ENCODE measurements at regions not wholly inside any gene's neighbourhood (a gene's known extent, or its start where the extent isn't known, plus 50 kb on each side); places are given as distances from the start of the nearest gene placed in this dataset.

DNA sequence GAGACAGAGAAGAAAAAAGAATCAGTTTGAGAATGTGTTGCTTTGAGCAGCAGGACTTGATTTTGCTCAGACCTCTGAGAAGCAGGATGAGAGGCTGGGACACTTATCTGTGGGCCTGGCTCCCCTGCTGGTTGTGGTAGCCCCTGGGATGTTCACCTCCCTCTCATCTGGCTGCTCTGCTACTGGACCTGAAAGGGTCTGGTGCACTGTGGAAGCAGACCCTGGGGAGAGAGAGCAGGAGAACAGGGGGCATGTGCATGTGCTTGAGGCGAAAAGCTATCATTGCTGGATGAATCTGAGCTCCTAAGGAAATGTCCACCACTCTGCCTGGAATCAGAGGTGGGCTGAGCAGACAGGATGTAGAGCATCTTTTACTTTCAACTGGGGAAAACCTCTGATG lies 161.1 kb downstream of the SCP2D1 start (continued):
- TF ChIP-seq, protein P1, sequence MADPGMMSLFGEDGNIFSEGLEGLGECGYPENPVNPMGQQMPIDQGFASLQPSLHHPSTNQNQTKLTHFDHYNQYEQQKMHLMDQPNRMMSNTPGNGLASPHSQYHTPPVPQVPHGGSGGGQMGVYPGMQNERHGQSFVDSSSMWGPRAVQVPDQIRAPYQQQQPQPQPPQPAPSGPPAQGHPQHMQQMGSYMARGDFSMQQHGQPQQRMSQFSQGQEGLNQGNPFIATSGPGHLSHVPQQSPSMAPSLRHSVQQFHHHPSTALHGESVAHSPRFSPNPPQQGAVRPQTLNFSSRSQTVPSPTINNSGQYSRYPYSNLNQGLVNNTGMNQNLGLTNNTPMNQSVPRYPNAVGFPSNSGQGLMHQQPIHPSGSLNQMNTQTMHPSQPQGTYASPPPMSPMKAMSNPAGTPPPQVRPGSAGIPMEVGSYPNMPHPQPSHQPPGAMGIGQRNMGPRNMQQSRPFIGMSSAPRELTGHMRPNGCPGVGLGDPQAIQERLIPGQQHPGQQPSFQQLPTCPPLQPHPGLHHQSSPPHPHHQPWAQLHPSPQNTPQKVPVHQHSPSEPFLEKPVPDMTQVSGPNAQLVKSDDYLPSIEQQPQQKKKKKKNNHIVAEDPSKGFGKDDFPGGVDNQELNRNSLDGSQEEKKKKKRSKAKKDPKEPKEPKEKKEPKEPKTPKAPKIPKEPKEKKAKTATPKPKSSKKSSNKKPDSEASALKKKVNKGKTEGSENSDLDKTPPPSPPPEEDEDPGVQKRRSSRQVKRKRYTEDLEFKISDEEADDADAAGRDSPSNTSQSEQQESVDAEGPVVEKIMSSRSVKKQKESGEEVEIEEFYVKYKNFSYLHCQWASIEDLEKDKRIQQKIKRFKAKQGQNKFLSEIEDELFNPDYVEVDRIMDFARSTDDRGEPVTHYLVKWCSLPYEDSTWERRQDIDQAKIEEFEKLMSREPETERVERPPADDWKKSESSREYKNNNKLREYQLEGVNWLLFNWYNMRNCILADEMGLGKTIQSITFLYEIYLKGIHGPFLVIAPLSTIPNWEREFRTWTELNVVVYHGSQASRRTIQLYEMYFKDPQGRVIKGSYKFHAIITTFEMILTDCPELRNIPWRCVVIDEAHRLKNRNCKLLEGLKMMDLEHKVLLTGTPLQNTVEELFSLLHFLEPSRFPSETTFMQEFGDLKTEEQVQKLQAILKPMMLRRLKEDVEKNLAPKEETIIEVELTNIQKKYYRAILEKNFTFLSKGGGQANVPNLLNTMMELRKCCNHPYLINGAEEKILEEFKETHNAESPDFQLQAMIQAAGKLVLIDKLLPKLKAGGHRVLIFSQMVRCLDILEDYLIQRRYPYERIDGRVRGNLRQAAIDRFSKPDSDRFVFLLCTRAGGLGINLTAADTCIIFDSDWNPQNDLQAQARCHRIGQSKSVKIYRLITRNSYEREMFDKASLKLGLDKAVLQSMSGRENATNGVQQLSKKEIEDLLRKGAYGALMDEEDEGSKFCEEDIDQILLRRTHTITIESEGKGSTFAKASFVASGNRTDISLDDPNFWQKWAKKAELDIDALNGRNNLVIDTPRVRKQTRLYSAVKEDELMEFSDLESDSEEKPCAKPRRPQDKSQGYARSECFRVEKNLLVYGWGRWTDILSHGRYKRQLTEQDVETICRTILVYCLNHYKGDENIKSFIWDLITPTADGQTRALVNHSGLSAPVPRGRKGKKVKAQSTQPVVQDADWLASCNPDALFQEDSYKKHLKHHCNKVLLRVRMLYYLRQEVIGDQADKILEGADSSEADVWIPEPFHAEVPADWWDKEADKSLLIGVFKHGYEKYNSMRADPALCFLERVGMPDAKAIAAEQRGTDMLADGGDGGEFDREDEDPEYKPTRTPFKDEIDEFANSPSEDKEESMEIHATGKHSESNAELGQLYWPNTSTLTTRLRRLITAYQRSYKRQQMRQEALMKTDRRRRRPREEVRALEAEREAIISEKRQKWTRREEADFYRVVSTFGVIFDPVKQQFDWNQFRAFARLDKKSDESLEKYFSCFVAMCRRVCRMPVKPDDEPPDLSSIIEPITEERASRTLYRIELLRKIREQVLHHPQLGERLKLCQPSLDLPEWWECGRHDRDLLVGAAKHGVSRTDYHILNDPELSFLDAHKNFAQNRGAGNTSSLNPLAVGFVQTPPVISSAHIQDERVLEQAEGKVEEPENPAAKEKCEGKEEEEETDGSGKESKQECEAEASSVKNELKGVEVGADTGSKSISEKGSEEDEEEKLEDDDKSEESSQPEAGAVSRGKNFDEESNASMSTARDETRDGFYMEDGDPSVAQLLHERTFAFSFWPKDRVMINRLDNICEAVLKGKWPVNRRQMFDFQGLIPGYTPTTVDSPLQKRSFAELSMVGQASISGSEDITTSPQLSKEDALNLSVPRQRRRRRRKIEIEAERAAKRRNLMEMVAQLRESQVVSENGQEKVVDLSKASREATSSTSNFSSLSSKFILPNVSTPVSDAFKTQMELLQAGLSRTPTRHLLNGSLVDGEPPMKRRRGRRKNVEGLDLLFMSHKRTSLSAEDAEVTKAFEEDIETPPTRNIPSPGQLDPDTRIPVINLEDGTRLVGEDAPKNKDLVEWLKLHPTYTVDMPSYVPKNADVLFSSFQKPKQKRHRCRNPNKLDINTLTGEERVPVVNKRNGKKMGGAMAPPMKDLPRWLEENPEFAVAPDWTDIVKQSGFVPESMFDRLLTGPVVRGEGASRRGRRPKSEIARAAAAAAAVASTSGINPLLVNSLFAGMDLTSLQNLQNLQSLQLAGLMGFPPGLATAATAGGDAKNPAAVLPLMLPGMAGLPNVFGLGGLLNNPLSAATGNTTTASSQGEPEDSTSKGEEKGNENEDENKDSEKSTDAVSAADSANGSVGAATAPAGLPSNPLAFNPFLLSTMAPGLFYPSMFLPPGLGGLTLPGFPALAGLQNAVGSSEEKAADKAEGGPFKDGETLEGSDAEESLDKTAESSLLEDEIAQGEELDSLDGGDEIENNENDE (IDR thresholded peaks at IDR 0.05; ENCODE audit: insufficient replicate concordance, low read length): no peak
- TF ChIP-seq, protein P2, sequence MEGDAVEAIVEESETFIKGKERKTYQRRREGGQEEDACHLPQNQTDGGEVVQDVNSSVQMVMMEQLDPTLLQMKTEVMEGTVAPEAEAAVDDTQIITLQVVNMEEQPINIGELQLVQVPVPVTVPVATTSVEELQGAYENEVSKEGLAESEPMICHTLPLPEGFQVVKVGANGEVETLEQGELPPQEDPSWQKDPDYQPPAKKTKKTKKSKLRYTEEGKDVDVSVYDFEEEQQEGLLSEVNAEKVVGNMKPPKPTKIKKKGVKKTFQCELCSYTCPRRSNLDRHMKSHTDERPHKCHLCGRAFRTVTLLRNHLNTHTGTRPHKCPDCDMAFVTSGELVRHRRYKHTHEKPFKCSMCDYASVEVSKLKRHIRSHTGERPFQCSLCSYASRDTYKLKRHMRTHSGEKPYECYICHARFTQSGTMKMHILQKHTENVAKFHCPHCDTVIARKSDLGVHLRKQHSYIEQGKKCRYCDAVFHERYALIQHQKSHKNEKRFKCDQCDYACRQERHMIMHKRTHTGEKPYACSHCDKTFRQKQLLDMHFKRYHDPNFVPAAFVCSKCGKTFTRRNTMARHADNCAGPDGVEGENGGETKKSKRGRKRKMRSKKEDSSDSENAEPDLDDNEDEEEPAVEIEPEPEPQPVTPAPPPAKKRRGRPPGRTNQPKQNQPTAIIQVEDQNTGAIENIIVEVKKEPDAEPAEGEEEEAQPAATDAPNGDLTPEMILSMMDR (IDR thresholded peaks at IDR 0.05; ENCODE audit: control extremely low read depth in 1 of 3, insufficient read depth in 1 of 3, low read depth in 1 of 3, low read length in 3 of 3): no peak
- TF ChIP-seq RBBP5 (IDR thresholded peaks at IDR 0.05; ENCODE audit: borderline replicate concordance, low read depth, low read length) (no peak), SAP30 (IDR thresholded peaks at IDR 0.05; ENCODE audit: insufficient read depth, insufficient replicate concordance, low read length) (no peak), SP4 (IDR thresholded peaks at IDR 0.05; ENCODE audit: low read length) (no peak), CEBPB (IDR thresholded peaks at IDR 0.05; ENCODE audit: low read depth, low read length) (no peak), GABPA (IDR thresholded peaks at IDR 0.05; ENCODE audit: borderline replicate concordance, insufficient read depth, low read length) (no peak), YY1 (IDR thresholded peaks at IDR 0.05; ENCODE audit: low read depth, low read length) (no peak), RNF2 (IDR thresholded peaks at IDR 0.05; ENCODE audit: borderline replicate concordance, low read depth, low read length, missing control alignments, poor library complexity, severe bottlenecking) (no peak)

All from H1 (cell line).